K562 (cell line): ENCODE measurements at regions not wholly inside any gene's neighbourhood (a gene's known extent, or its start where the extent isn't known, plus 50 kb on each side); places are given as distances from the start of the nearest gene placed in this dataset.

ENCODE experiments used
- BRCA1 ChIP-seq, 2 experiments: fragments of 450-650 bp in 1 of 2; sonication (generic) in 1 of 2; formaldehyde crosslinking in 1 of 2; IDR thresholded peaks; 2 replicates each; pipeline versions ENCODE4 v1.5.0 to v1.6.1; 2017 to 2020; ENCODE audit warnings: mild to moderate bottlenecking in 1 of 2, missing genetic modification reagents in 1 of 2
- CEBPB ChIP-seq: fragments of 450-650 bp; IDR thresholded peaks from 2 replicates; pipeline ENCODE4 v1.6.1; 2016; ENCODE audit warnings: missing genetic modification characterization, missing compliant biosample characterization
- CREB1 ChIP-seq, 2 experiments: sonication (generic) in 1 of 2; formaldehyde crosslinking in 1 of 2; IDR thresholded peaks; 2 replicates each; pipeline versions ENCODE4 v1.6.1 to v1.8.0; 2012 to 2022; ENCODE audit warnings: inconsistent platforms in 1 of 2, mild to moderate bottlenecking in 1 of 2, missing genetic modification reagents in 1 of 2, moderate library complexity in 1 of 2
- FOXM1 ChIP-seq, 2 experiments: fragments of 450-650 bp in 1 of 2; sonication (generic) in 1 of 2; formaldehyde crosslinking in 1 of 2; IDR thresholded peaks; 2 replicates each; pipeline versions ENCODE4 v1.6.1 to v1.9.0; 2017 to 2022; ENCODE audit warnings: low read depth in 2 of 2, mild to moderate bottlenecking in 2 of 2, missing genetic modification reagents in 1 of 2, moderate library complexity in 1 of 2
- MAZ ChIP-seq, 2 experiments: fragments of 450-650 bp in 1 of 2; sonication (generic) in 1 of 2; formaldehyde crosslinking; IDR thresholded peaks in 1 of 2; conservative IDR thresholded peaks in 1 of 2; 2 replicates each; pipeline versions ENCODE4 v1.4.0 to v1.5.0; 2020; ENCODE audit warnings: mild to moderate bottlenecking in 1 of 2, missing genetic modification reagents in 1 of 2
- MTA3 ChIP-seq: fragments of 450-650 bp; formaldehyde crosslinking; IDR thresholded peaks from 2 replicates; pipeline ENCODE4 v1.6.1; 2017; ENCODE audit warnings: mild to moderate bottlenecking, borderline replicate concordance
- NR3C1 ChIP-seq: sonication (generic); formaldehyde crosslinking; IDR thresholded peaks from 2 replicates; pipeline ENCODE4 v1.8.1; 2022; ENCODE audit warnings: missing genetic modification reagents
- TAL1 ChIP-seq: fragments of 450-650 bp; IDR thresholded peaks from 2 replicates; pipeline ENCODE4 v1.6.1; 2016; ENCODE audit warnings: mild to moderate bottlenecking
- ZNF24 ChIP-seq: fragments of 450-650 bp; IDR thresholded peaks from 2 replicates; pipeline ENCODE4 v1.6.1; 2016
- ZNF263 ChIP-seq: sonication (generic); formaldehyde crosslinking; IDR thresholded peaks from 2 replicates; pipeline ENCODE4 v1.8.0; 2022; ENCODE audit warnings: mild to moderate bottlenecking, missing genetic modification reagents, borderline replicate concordance

GRCh38 chr20:11686195-11686594, 231.5 kb upstream of the BTBD3 start:
- TF ChIP-seq NR3C1 (no peak), CEBPB (tag) (no peak), ZNF263 (CRISPR knock-in tag) (no peak), TAL1 (no peak), ZNF24 (no peak), MTA3 (no peak), BRCA1 (IDR thresholded peaks at IDR 0.05) (no peak), BRCA1 (CRISPR knock-in tag; IDR thresholded peaks at IDR 0.05) (no peak), FOXM1 (IDR thresholded peaks at IDR 0.05; ENCODE audit: low read depth) (no peak), FOXM1 (CRISPR knock-in tag; IDR thresholded peaks at IDR 0.05; ENCODE audit: low read depth) (no peak), CREB1 (IDR thresholded peaks at IDR 0.05) (no peak), CREB1 (CRISPR knock-in tag; IDR thresholded peaks at IDR 0.05) (no peak), MAZ (CRISPR knock-in tag; conservative IDR thresholded peaks at IDR 0.05 in 1 of 2, IDR thresholded peaks at IDR 0.05 in 1 of 2) (no peak)
